Pons (tissue), 1 donor: ENCODE measurements at regions not wholly inside any gene's neighbourhood (a gene's known extent, or its start where the extent isn't known, plus 50 kb on each side); places are given as distances from the start of the nearest gene placed in this dataset.
"Not testable (repeated sequence)": the region's sequence is repeated elsewhere in the genome, so short reads cannot be mapped to it uniquely, and the experiment has no call there.

Experiments used
- DNase-seq: peaks from one replicate; pipeline ENCODE4 v3.0.0-alpha.2; 2016; ENCODE audit warnings: low spot score

DNA sequence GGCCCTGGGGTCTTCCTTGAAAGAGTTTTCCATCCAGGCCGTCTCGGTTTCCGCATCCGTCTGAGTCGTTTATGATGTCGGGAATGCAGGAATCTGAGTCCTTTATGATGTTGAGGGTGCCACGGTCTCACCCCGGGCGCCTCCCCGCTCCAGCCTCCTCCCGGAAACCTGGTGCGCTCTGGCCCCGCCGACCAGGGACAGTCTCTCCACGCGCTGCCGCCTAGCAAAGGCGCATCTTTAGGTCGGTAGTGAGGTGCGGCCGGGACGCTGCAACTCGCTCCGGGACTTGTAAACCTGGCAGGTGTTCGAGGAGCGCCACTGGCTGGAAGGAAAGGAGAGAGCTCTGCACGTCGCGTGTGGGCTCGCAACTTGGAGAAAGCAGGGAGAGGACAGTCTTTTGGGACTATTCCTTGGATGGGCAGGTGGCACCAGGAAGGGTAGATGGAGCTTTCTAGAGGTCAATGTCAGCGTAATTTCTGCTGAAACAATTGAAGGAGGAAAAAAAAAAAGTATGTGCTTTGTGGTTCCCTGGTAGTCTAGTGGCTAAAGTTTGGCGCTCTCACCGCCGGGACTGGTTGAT is 132.0 kb downstream of the FAM72B start:
- DNase-seq: not testable (repeated sequence)

DNA sequence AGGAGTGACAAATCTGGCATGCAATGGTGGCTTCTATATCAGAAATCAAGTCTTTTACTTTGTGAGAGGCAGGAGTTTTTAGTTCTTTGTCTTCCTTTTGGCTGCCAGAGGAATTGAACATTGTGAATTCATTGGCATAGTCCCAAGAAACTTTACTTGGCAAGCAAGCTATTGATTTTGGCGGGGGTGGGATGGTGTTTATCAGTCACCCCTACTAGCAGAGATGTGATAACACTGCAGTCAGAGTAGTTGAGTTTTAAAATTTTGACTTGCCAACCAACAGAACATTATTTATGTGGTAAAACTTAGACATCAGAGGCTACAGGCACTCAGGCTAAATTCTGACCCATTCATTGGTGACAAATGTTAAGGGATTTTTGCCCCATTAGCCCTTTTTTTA is 129.2 kb downstream of the FAM72B start:
- not testable (repeated sequence) for DNase-seq

DNA sequence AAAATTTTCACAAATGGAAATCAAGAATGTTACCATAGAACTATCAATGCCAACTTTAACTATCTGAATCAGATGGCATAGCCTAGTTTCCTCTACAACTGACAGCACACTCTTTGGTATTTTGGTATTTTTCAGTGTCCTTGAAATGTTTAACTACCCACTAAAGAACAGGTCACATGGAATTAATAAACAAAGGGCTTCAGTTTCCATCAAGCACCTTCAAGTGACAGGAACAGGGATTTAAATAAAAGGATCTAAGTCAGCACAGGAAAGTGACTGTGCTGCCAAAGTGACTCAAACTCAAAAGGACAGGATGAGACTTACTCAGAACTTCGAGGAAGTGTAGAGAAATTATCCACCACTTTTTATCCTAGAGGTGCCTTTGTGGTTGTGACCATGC is 117.2 kb downstream of the FAM72B start:
- not testable (repeated sequence) for DNase-seq

DNA sequence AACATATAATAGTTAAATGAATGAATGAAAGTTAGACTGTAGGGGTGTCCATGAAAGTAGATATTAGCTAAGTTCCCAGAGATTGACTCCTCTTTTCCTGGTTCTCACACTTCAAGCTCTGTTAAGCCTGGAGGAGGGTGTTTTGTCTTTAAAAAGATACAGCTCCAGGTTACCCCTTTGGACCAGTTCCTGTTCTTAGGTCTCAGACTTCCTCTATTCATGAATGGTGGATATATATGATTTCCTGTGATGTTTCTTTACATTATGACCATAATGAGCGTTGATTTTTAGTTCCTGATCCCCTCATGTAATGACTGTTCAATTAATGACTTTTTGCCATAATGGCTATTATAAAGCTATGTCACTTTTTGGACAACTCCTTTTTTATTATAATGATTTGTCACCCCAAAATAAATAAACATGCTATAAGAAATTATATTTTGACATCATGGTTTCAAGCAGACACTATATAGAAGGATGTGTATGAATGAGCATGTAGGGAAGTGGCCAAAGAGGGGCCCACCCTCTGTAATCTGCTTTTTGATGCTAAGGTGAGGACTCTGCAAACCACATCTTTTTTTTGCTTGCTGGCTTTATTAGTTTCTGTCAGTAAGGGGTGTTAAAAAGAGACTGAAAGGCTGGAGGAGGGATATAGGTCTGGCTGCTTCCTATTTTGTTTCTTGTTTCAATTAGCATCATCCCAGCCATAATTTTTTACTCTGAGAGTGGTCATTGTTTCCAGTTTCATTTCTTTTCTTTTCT is 115.2 kb downstream of the FAM72B start:
- DNase-seq: not testable (repeated sequence)

DNA sequence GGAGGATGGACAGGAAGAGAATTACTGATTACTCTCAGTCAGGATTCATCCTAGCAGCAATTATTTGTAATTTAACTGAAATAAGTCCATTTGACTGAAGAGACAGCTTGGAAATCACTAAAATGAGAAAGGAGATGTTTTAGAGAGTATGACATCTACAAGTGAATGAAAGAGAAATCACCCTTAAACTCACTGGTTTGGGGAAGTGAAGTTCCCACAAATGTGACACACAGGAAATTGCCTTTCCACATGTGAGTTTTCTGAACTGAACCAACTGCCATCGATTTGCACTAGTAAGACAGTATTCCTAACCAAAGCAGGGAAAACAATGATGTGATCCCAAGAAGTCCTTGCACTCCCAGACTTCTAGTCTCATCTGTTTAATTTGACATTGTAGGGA is 110.3 kb downstream of the FAM72B start:
- not testable (repeated sequence) for DNase-seq

DNA sequence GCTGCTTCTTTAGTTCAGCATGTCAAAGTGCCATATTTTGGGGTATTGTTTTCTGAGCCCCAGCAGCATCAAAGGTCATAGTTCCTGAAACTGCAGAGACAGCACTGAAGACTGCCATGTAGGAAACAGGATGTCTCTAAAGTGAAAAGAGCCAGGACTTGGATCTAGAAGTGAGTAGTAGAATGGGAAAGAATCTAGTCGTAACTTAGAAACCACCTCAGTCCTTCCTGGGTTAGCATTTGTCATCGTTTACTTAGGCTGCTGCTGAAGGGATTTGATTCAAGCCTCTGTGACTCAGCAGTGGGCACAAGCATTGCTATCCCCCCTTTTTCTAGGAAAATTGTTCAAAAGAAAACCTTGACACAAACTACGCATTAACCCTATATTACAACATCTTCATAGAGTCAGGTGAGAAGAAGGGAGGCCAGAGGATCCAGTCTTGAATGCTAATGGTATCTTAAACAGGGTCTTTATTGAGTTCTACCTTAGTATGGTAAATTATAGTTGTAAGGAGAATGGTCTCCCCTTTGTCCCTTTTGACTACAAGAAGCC is 108.8 kb downstream of the FAM72B start:
- not testable (repeated sequence) for DNase-seq

DNA sequence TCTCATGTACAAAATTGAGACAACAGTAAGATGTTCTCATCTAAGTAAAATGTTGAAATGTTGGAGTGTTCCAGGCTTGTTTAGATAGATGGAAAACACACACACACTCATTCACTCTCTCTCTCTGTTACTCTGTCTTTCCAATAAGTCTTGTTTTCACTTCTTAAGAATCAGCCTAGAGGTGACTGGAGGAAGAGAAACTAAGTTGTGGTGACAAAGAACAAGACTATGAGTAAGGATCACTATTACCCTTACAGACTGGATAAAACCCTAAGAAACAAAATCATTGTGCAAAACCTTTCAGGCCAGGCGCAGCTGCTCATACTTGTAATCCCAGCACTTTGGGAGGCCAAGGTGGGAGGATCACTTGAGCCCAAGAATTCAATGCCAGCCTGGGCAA is 107.5 kb downstream of the FAM72B start:
- not testable (repeated sequence) for DNase-seq

DNA sequence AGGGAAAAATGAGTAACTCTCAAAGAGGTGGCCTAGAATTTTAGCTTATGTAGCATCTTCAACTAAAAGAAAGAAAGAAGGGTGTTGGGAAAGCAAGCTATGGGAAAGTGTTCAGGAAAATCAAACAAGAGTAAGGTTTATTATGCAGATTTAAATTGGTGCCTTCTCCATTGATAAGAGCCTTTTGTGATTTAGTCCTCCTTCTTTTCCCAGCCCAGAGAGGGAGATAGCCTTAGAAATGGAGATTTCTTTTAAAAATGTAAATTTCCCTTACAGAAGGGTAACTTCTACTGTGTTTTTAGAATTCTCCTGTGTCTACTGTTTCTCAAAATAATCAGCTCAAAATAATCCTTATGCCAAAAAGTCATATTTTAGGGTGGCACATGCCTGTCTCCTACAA is 104.5 kb downstream of the FAM72B start:
- not testable (repeated sequence) for DNase-seq

DNA sequence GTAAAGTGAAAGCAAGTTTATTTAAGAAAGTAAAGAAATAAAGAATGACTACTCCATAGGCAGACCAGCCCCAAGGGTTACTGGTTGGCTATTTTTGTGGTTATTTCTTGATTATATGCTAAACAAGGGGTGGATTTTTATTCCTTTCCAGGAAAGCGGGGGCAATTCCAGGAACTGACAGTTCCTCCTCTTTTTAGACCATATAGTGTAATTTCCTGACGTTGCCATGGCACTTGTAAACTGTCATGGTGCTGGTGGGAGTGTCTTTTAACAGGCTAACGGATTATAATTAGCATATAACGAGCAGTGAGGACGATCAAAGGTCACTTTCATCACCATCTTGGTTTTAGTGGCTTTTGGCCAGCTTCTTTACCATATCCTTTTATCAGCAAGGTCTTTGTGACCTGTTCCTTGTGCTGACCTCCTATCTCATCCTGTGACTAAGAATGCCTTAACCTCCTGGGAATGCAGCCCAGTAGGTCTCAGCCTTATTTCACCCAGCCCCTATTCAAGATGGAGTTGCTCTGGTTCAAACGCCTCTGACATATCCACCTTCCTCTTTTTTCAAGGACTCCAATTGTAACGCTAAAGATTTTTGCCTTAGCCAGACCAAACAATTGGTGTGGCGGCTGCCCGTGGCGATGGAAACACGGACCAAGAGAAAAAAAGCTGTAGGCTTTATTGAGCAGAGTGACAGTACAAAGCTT is 103.8 kb downstream of the FAM72B start:
- not testable (repeated sequence) for DNase-seq

DNA sequence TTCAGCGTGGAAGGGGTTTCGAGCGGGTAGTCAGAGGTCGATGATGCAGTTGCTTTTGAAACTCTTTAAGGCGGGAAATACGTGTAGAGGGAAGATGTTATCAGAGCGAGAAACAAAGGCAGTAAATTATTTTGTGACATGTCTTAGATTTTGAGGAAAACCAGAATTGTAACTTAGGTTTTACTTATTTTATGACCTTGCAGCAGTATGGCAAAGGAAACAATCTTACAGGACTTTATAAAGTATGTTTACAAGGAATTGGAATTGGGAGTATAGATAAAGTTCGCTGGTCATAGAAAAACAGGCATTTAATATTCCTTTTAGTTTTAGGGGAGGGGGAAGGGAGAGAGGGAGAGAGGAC is 103.3 kb downstream of the FAM72B start:
- DNase-seq: not testable (repeated sequence)

DNA sequence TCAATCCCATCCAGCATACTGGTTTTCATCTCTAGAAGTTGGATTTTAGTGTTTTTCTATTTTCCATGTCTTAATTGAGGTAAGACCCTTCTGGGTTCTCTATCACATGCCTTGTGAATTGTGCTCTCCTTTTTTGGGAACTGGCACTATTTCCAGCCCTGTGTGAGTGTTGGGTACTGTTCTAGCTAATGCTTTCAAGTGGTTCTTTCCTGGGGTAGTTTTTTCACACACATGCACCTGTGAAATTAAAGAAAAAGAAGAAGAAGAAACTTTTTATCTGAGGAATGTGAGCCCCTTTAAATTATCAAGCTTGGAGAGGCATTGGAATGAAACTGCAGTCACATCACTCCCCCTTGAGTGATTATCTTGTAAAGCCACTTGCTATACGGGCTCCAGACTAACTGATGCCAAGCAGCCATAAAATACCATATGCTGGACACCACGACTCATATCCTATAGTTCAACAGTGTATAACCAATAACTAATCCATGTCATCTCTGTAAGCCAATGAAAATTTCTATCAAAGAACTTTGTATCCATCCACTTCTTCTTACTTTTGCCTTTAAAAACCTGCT is 102.4 kb downstream of the FAM72B start:
- DNase-seq: not testable (repeated sequence)

DNA sequence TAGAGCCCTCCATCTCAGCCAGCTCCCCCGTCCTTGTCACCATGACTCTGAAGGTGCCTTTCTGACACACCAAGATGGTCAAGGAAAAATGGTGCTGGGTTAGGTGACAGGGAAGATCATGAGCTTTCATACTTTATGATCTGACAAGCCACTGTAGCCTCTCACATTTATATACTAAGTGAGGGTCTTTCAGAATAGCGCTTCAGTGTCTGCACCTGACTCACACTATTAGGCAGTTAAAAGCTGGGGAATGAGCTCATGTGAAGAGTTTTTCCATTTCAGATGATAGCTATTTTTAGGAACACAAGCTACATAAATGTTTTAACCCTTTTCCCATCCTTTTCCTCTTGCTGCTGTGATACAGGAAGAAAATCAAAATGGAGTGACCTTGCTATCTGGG is 101.1 kb downstream of the FAM72B start:
- DNase-seq: not testable (repeated sequence)

DNA sequence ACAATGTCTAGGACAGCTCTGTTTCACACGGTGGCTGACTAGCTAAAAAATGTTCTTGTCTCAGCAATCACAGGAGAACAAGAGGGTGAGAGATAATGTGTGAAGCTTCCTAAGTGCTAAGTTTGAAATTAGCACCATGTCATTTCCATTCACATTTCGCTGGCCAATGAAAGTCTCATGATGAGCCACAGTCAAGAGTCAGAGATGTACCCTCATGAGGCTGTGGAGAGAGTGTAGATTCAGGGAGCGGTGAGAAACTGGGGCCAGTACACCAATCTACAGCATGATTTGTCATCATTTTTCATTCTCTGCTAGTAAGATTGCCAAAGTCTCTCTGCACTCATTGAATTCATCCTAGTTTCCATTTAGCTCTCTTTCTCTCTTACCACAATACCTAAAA is 97.9 kb downstream of the FAM72B start:
- not testable (repeated sequence) for DNase-seq

DNA sequence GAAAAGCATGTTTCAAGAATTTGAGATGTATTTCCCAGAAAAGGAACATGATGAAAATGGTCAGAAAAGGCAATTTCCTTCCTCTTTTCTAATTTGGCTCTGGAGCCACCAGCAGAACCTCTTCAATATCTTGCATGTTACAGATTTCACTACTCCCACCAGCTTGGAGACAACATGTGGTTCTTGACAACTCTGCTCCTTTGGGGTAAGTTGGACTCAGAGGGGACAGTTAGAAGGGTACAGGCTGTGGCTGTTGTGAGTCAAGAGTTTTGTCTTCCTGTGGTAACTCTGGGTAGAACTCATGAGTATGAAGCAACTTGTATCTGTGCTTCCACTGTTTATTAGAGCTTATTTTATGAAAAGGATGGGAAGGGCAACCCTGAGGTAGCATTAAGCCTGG is 96.9 kb downstream of the FAM72B start:
- not testable (repeated sequence) for DNase-seq

DNA sequence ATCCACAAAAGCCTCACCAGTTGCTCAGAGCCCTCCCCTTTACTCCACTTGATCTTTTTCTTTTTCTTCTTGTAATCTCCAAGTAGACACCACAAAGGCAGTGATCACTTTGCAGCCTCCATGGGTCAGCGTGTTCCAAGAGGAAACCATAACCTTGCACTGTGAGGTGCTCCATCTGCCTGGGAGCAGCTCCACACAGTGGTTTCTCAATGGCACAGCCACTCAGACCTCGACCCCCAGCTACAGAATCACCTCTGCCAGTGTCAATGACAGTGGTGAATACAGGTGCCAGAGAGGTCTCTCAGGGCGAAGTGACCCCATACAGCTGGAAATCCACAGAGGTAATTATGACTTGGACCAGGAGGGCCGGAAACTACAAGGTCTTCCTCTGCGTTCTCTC is 95.6 kb downstream of the FAM72B start:
- DNase-seq: not testable (repeated sequence)

DNA sequence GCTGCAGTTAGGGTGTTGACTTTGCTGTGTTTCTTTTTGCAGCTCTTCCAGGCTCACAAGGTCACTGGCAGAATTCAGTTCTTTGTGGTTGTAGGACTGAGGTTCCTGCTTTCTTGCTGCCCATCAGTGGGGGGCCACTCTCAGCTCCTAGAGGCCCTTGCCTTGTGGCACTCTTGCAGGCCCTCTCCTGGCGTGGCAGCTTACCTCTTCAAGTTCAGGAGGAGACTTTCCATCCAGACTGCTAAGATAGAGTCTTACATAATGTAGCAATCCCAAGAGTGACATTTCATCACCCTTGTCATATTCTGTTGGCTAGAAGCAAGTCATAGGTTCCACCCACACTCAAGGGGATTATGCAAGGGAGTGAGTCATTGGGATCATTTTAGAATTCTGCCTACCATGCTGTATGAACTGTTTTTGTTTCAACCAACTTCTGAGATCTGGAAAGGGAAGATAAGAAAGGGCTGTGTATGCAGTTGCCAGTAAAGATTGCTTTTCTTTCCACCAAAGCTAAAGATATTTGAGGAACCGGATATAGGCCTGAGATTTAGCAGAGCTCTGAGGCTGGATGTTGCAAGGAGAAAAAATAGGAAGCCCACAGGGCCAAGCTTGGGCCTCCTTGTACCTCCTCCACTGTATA is 91.7 kb downstream of the FAM72B start:
- peak; percentile 62 for DNase-seq

DNA sequence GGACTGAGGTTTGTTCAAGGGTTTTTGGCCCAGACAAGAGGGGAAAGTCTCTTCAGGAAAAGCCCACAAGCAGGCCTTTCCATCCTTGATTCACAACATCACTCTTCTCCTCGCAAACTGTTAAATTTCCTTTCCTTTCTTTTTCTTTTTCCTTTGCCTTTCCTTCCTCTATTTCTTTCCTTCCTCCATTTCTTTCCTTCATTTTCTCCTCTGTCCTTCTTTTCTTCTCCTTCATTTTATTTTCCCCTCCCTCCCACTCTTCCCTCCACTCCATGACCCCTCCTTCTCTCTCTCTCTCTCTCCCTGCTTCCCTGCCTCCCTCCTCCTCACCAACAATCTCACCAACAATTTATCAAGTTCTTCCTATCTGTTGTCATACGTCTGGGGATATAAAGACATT is 89.1 kb downstream of the FAM72B start:
- DNase-seq: not testable (repeated sequence)

DNA sequence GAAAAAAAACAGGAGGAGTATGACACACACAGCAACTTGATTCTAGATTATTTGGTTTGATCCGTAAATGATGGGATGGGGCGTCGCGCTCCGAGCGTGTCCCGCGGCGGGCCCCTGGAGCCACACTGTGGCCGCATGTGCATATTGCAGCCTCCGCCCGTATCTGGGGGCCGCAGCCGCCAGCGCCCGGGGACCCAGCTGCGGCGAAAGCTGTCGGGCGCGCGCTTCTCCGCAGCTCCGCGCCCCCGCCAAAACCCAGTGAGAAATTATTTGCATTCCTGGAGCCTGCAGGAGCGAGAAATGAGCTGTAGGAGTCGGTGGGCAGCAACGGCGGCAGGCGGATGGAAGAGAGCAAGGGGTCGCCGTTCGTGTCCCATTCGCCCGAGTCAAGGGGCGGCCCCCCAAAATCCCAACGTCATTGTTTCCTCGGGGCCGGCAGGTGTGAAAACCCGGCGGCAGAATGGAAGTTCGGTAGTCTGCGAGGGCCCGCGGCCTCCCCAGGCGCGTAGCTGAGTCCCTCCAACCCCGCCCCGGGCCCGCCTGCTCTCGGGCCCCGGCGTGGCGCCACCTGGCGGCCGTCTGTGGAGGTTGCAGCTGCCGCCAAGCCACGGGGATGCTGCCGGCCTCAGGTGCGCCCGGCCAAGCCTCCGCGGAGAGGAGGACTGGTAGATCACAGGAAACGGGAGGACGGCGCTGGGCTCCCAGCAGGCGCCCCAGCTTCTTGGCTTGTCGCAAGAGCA is 86.8 kb downstream of the FAM72B start:
- peak; percentile 36 for DNase-seq

DNA sequence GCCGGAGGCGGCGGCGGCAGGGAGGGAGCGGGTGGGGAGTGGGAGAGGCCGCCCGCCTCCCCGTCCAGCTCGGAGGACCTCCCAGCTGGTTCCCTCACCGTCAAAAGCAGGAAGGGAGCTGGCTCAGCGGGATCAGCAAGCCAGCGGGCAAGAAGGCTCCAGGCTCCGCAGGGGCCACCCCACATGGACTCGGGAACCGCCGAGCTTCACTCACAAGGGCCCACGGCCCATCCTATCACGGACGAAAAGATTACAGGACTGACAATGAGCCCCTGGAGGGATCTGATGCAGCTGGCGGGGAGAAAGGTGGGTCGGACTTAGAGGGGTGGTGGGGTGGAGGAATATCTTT is 86.3 kb downstream of the FAM72B start:
- not testable (repeated sequence) for DNase-seq

DNA sequence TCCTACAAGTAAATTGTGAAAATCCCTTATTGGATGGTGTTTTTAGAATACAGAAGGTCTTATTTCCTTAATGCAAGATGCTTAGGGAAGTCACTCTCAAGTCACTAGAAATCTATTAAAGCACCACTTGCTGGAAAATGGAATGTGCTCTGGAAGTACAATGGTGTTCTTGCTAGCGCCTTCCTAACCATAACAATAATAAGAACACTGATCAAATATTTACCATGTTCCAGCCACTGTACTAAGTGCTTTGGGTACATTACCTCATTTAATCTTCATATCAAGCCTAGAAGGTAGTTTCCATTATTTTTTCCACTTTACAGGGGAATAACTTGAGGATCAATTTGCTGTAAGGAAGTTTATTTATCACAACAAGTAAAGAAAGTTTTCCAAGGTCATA is 75.1 kb downstream of the FAM72B start:
- not testable (repeated sequence) for DNase-seq
